H9 (cell line): ENCODE measurements at regions not wholly inside any gene's neighbourhood (a gene's known extent, or its start where the extent isn't known, plus 50 kb on each side); places are given as distances from the start of the nearest gene placed in this dataset.

Experiments
- DNase-seq: peaks from one replicate; pipeline ENCODE4 v3.0.0-alpha.2; 2017
- H2AFZ ChIP-seq: one replicate; pipeline ENCODE4 v1.6.1; 2013; ENCODE audit warnings: mild to moderate bottlenecking, low read length, control low read depth, moderate library complexity
- H2AK5ac ChIP-seq: 2 replicates; pipeline ENCODE4 v1.6.1; 2013; ENCODE audit warnings: low read length, control low read depth, mixed read lengths; ENCODE audit not compliant: insufficient read length
- H2BK120ac ChIP-seq: one replicate; pipeline ENCODE4 v1.6.1; 2013; ENCODE audit warnings: low read depth, mild to moderate bottlenecking, low read length, control low read depth, inconsistent platforms; ENCODE audit not compliant: poor library complexity, severe bottlenecking
- H2BK12ac ChIP-seq: 2 replicates; pipeline ENCODE4 v1.6.1; 2013; ENCODE audit warnings: low read length, control low read depth, mixed read lengths, low read depth; ENCODE audit not compliant: insufficient read length
- H2BK15ac ChIP-seq: 2 replicates; pipeline ENCODE4 v1.6.1; 2013; ENCODE audit warnings: low read depth, low read length, control low read depth
- H2BK20ac ChIP-seq: one replicate; pipeline ENCODE4 v1.6.1; 2013; ENCODE audit warnings: low read depth, mild to moderate bottlenecking, low read length, control low read depth, inconsistent platforms; ENCODE audit not compliant: poor library complexity, severe bottlenecking
- H2BK5ac ChIP-seq: 2 replicates; pipeline ENCODE4 v1.6.1; 2013; ENCODE audit warnings: low read length, control low read depth, mixed read lengths; ENCODE audit not compliant: insufficient read length
- H3K14ac ChIP-seq: 2 replicates; pipeline ENCODE4 v1.6.1; 2013; ENCODE audit warnings: low read length, control low read depth; ENCODE audit not compliant: insufficient read depth
- H3K18ac ChIP-seq: 2 replicates; pipeline ENCODE4 v1.6.1; 2013; ENCODE audit warnings: low read depth, mild to moderate bottlenecking, mixed read lengths, low read length, control low read depth; ENCODE audit not compliant: insufficient read length
- H3K23ac ChIP-seq: 2 replicates; pipeline ENCODE4 v1.6.1; 2013; ENCODE audit warnings: low read length, control low read depth, mixed read lengths, low read depth; ENCODE audit not compliant: insufficient read length
- H3K23me2 ChIP-seq: 2 replicates; pipeline ENCODE4 v1.6.1; 2013; ENCODE audit warnings: low read depth, mild to moderate bottlenecking, mixed read lengths, low read length, control low read depth; ENCODE audit not compliant: insufficient read length, poor library complexity, severe bottlenecking
- H3K27ac ChIP-seq: 2 replicates; pipeline ENCODE4 v1.5.1; 2013; ENCODE audit warnings: low read length, control low read depth, mixed read lengths, low read depth; ENCODE audit not compliant: insufficient read length
- H3K27me3 ChIP-seq: 2 replicates; pipeline ENCODE4 v1.6.1; 2013; ENCODE audit warnings: low read length, control low read depth, inconsistent platforms; ENCODE audit not compliant: insufficient read depth
- H3K4ac ChIP-seq: 2 replicates; pipeline ENCODE4 v1.6.1; 2013; ENCODE audit warnings: low read depth, mild to moderate bottlenecking, control low read depth, inconsistent platforms, low read length, moderate library complexity
- H3K4me1 ChIP-seq: 2 replicates; pipeline ENCODE4 v1.6.1; 2013; ENCODE audit warnings: low read length, control low read depth, inconsistent platforms; ENCODE audit not compliant: insufficient read depth
- H3K4me2 ChIP-seq: 2 replicates; pipeline ENCODE4 v1.6.1; 2013; ENCODE audit warnings: low read length, control low read depth, mixed read lengths; ENCODE audit not compliant: insufficient read length, insufficient read depth
- H3K56ac ChIP-seq: 2 replicates; pipeline ENCODE4 v1.6.1; 2013; ENCODE audit warnings: low read depth, mild to moderate bottlenecking, mixed read lengths, low read length, control low read depth; ENCODE audit not compliant: insufficient read length
- H3K79me1 ChIP-seq: 2 replicates; pipeline ENCODE4 v1.6.1; 2013; ENCODE audit warnings: low read depth, mild to moderate bottlenecking, moderate library complexity, low read length, control low read depth, inconsistent platforms; ENCODE audit not compliant: insufficient read depth, poor library complexity, severe bottlenecking
- H3K79me2 ChIP-seq: 2 replicates; pipeline ENCODE4 v1.6.1; 2013; ENCODE audit warnings: low read length, control low read depth, inconsistent platforms; ENCODE audit not compliant: insufficient read depth
- H3K9ac ChIP-seq: 2 replicates; pipeline ENCODE4 v1.6.1; 2013; ENCODE audit warnings: low read length, control low read depth, mixed read lengths; ENCODE audit not compliant: insufficient read length; ENCODE audit errors: extremely low read depth
- H3K9me3 ChIP-seq: one replicate; pipeline ENCODE4 v1.6.1; 2013; ENCODE audit warnings: low read depth, low read length, inconsistent platforms; ENCODE audit not compliant: control insufficient read depth
- H3T11ph ChIP-seq: one replicate; pipeline ENCODE4 v1.6.1; 2013; ENCODE audit warnings: mild to moderate bottlenecking, low read length, control low read depth, inconsistent platforms
- H4K20me1 ChIP-seq: one replicate; pipeline ENCODE4 v1.6.1; 2013; ENCODE audit not compliant: control insufficient read depth, insufficient read length, insufficient read depth
- H4K5ac ChIP-seq: 2 replicates; pipeline ENCODE4 v1.6.1; 2013; ENCODE audit warnings: low read depth, mild to moderate bottlenecking, mixed read lengths, low read length, control low read depth; ENCODE audit not compliant: insufficient read length
- H4K8ac ChIP-seq: replicated peaks from 2 replicates; pipeline ENCODE4 v1.6.1; 2013; ENCODE audit warnings: low read length, control low read depth, mixed read lengths, low read depth; ENCODE audit not compliant: insufficient read length
- H4K91ac ChIP-seq: 2 replicates; pipeline ENCODE4 v1.6.1; 2013; ENCODE audit warnings: low read depth, mild to moderate bottlenecking, moderate library complexity, mixed read lengths, low read length, control low read depth; ENCODE audit not compliant: insufficient read length
- H3K27ac Mint-ChIP-seq, 3 experiments: 2 replicates in 2 of 3; 3 replicates in 1 of 3; pipeline ENCODE4 v1.8.0; 2020 to 2021; ENCODE audit warnings: mixed read lengths in 3 of 3, mild to moderate bottlenecking in 1 of 3, moderate library complexity in 1 of 3
- H3K27me3 Mint-ChIP-seq: 2 replicates; pipeline ENCODE4 v1.8.0; 2021; ENCODE audit warnings: low read depth, mild to moderate bottlenecking, moderate library complexity, mixed read lengths
- H3K36me3 Mint-ChIP-seq, 3 experiments: 2 replicates in 2 of 3; 3 replicates in 1 of 3; pipeline ENCODE4 v1.8.0; 2020 to 2021; ENCODE audit warnings: low read depth in 3 of 3, mixed read lengths in 3 of 3; ENCODE audit not compliant: insufficient read depth in 1 of 3
- H3K4me1 Mint-ChIP-seq, 2 experiments: 2 replicates each; pipeline ENCODE4 v1.8.0; 2020; ENCODE audit warnings: mixed read lengths in 2 of 2
- H3K4me3 Mint-ChIP-seq, 2 experiments: 2 replicates in 1 of 2; 3 replicates in 1 of 2; pipeline ENCODE4 v1.8.0; 2020 to 2021; ENCODE audit warnings: mild to moderate bottlenecking in 2 of 2, mixed read lengths in 2 of 2, moderate library complexity in 1 of 2
- H3K9me3 Mint-ChIP-seq, 2 experiments: 2 replicates in 1 of 2; 3 replicates in 1 of 2; pipeline ENCODE4 v1.8.0; 2020; ENCODE audit warnings: mild to moderate bottlenecking in 2 of 2, mixed read lengths in 2 of 2, moderate library complexity in 1 of 2
- TF ChIP-seq, protein P1 (sequence below): fragments of 200-600 bp; sonication (generic); conservative IDR thresholded peaks from 3 replicates; pipeline ENCODE4 v1.8.0; 2021; ENCODE audit warnings: antibody characterized with exemption, mild to moderate bottlenecking

GRCh38 chr3:16820485-16820884 lies 64.3 kb upstream of the PLCL2 start:
- Histone ChIP-seq H3K4me1 (no peaks in the 10 kb centered on the region), H3K9me3 (no peaks in the 10 kb centered on the region), H4K5ac (no peak overlapping the region), H2AK5ac (no peak overlapping the region), H3K14ac (no peak overlapping the region), H3K23ac (no peak overlapping the region), H2BK15ac (no peak overlapping the region), H2AFZ (no peak overlapping the region), H3K27ac (no peak overlapping the region), H3K18ac (no peak overlapping the region), H3K56ac (no peak overlapping the region), H3K4me2 (no peak overlapping the region), H3K23me2 (no peaks in the 10 kb centered on the region), H4K8ac (no peak overlapping the region), H3T11ph (no peak overlapping the region), H2BK20ac (no peak overlapping the region), H4K91ac (no peak overlapping the region), H3K4ac (no peak overlapping the region), H3K79me2 (no peaks in the 10 kb centered on the region), H2BK120ac (no peak overlapping the region), H3K79me1 (no peaks in the 10 kb centered on the region), H3K9ac (no peak overlapping the region), H3K27me3 (no peaks in the 10 kb centered on the region), H2BK5ac (no peak overlapping the region), H2BK12ac (no peak overlapping the region), H4K20me1 (no peaks in the 10 kb centered on the region)
- peaks cover 3 to 5% of the 10 kb centered on the region in 2 experiments; a peak in 2 of 5 replicates for H3K9me3 Mint-ChIP-seq
- H3K4me1 Mint-ChIP-seq, result peaks cover 3 to 9% of the 10 kb centered on the region in 2 experiments; a peak in 3 of 4 replicates
- H3K4me3 Mint-ChIP-seq, result no peak overlapping the region
- no peak for DNase-seq
- no peak overlapping the region for H3K27ac Mint-ChIP-seq
- peaks cover 0 to 3% (median 3%) of the 10 kb centered on the region in 3 experiments; a peak in 2 of 7 replicates for H3K36me3 Mint-ChIP-seq
- TF ChIP-seq, protein P1, sequence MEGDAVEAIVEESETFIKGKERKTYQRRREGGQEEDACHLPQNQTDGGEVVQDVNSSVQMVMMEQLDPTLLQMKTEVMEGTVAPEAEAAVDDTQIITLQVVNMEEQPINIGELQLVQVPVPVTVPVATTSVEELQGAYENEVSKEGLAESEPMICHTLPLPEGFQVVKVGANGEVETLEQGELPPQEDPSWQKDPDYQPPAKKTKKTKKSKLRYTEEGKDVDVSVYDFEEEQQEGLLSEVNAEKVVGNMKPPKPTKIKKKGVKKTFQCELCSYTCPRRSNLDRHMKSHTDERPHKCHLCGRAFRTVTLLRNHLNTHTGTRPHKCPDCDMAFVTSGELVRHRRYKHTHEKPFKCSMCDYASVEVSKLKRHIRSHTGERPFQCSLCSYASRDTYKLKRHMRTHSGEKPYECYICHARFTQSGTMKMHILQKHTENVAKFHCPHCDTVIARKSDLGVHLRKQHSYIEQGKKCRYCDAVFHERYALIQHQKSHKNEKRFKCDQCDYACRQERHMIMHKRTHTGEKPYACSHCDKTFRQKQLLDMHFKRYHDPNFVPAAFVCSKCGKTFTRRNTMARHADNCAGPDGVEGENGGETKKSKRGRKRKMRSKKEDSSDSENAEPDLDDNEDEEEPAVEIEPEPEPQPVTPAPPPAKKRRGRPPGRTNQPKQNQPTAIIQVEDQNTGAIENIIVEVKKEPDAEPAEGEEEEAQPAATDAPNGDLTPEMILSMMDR, result no peak
- no peaks in the 10 kb centered on the region for H3K27me3 Mint-ChIP-seq
